ENCODE measurements at regions not wholly inside any gene's neighbourhood (a gene's known extent, or its start where the extent isn't known, plus 50 kb on each side); places are given as distances from the start of the nearest gene placed in this dataset.

DNA sequence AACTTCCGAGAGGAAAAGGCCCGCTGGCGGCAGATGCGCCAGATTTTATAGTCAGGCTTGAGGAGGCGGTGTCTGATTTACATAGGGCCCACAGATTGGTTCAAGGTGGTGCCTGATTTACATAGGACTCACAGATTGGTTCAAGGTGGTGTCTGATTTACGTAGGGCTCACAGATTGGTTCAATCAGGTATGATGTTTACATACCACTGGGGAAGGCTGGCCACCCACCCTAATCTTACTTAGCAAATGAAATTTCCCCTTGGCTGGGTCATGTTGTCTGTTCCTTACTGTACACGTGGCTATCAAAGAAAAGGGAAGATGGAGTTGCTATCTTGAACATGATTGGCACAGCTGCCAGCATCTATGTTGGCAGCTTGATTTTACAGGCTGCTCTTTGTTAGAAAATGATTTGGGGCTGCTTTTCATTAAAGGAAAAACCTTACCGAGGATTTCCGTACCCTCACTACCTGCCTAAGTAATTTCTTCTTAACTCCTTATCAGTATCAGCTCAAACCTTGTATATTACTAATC lies 96.3 kb downstream of the SETD4 start:
- TF ChIP-seq, protein P1, sequence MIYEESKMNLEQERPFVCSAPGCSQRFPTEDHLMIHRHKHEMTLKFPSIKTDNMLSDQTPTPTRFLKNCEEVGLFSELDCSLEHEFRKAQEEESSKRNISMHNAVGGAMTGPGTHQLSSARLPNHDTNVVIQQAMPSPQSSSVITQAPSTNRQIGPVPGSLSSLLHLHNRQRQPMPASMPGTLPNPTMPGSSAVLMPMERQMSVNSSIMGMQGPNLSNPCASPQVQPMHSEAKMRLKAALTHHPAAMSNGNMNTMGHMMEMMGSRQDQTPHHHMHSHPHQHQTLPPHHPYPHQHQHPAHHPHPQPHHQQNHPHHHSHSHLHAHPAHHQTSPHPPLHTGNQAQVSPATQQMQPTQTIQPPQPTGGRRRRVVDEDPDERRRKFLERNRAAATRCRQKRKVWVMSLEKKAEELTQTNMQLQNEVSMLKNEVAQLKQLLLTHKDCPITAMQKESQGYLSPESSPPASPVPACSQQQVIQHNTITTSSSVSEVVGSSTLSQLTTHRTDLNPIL (CRISPR knock-in tag; IDR thresholded peaks at IDR 0.05; ENCODE audit: low read depth), result no peak
- TF ChIP-seq, protein P2, sequence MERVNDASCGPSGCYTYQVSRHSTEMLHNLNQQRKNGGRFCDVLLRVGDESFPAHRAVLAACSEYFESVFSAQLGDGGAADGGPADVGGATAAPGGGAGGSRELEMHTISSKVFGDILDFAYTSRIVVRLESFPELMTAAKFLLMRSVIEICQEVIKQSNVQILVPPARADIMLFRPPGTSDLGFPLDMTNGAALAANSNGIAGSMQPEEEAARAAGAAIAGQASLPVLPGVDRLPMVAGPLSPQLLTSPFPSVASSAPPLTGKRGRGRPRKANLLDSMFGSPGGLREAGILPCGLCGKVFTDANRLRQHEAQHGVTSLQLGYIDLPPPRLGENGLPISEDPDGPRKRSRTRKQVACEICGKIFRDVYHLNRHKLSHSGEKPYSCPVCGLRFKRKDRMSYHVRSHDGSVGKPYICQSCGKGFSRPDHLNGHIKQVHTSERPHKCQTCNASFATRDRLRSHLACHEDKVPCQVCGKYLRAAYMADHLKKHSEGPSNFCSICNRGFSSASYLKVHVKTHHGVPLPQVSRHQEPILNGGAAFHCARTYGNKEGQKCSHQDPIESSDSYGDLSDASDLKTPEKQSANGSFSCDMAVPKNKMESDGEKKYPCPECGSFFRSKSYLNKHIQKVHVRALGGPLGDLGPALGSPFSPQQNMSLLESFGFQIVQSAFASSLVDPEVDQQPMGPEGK (CRISPR knock-in tag; IDR thresholded peaks at IDR 0.05; ENCODE audit: borderline replicate concordance), result no peak
- TF ChIP-seq ZFP30 (CRISPR knock-in tag; IDR thresholded peaks at IDR 0.05), result no peak

All from SK-N-SH treated with all-trans-retinoic acid at 6 μM for 48 hours (cell line).